ENCODE measurements at regions not wholly inside any gene's neighbourhood (a gene's known extent, or its start where the extent isn't known, plus 50 kb on each side); places are given as distances from the start of the nearest gene placed in this dataset.
A peak's percentile ranks its signal among the peaks of the same experiment; 100 is the strongest.

DNA sequence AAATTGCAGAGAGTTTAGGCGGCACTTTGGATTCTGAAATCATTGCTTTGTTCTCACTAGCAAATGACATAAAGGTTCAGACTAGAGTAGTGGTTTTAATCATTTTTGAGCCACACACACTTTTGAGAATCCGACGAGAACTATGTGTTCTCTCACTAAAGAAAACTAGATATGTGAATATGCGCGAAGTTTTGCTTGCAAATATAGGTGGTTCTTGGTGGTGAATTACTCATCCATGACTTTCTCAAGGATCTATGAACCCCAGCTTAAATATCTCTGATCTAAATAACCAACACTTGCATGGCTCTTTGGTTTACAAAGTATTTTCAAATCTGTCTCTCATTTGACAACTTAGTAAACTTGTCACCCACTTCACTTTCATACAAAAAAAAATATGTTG is 54.8 kb downstream of the NOG start:
- DNase-seq = no peak

- no peak for DNase-seq
These were observed 55.3 kb downstream of the NOG start for GRCh38 chr17:56648806-56649205.

GRCh38 chr17:56652628-56653027 is 59.1 kb downstream of the NOG start:
- no peak for DNase-seq

- peak in 3 of 4 experiments; percentile 12 to 23 (median 22) for DNase-seq
These were observed 60.4 kb downstream of the NOG start for GRCh38 chr17:56653877-56654276.

DNA sequence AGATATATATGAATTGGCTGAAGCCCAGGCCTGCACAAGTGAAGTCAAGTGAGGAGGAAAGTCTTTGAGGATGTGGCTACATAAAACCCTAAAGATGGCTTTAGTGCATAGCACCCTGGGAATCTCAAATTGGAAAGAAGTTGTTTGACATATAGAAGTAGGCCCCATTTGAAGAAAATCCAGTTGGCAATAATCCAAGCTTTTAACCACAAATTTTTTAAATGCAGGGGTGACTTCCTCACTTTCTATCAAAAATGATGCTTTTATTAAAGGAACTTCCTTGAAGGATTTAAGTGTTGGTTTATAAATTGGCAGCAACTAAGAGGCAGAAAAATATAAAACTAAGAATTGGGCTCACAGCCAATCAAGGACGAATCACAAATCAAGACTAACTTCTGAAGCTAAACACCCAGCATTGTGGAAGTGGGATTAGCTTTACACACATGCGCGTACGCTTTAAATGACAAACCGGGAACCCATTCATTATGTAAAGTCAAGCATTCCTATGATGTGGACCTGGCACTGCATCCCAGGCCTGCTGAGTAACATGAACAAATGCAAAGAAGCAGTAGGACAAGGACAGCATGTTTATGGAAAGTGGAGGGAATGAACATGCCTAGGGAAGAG is 63.3 kb downstream of the NOG start:
- DNase-seq = no peak

- no peak for DNase-seq
These were observed 65.1 kb downstream of the NOG start for GRCh38 chr17:56658648-56659047.

DNA sequence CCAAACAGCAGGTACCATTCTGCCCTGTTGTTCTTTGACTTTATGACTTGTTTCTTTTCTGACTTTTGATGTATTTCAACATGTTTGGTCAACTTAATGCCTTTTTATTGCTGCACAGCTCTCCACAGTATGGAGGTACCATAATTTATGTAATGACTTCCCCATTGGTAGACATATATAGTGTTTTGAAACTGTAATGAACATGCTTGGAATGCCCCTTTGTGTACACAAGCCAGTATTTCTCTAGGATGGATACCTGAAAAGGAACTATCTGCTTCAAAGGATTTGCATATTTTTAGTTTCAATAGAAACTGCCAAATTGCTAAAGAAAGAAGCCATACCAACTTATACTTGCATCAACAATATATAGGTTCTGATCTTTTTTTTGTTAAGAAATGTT is 66.1 kb downstream of the NOG start:
- no peak for DNase-seq

- DNase-seq = no peak
These were observed 68.4 kb downstream of the NOG start for GRCh38 chr17:56661906-56662305.

GRCh38 chr17:56665864-56666263 is 72.4 kb downstream of the NOG start:
- DNase-seq = no peak

DNA sequence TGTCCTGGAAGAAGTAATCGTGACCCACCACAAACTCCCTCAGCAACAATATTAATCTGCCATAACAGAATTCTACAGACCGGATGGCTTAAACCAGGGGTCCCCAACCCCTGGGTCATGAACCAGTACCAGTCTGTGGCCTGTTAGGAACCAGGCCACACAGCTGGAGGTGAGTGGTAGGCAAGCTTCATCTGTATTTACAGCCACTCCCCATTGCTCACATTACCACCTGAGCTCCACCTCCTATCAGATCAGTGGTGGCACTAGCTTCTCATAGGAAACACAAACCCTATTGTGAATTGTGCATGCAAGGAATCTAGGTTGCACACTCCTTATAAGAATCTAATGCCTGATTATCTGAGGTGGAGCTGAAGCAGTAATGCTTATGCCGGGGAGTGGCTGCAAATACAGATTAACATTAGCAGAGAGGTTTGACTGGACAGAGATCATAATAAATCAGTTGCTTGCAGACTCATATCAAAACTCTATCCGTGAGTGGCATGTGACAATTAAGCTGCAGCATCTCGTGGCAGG is 74.5 kb downstream of the NOG start:
- DNase-seq = no peak

GRCh38 chr17:56672195-56672594 is 78.7 kb downstream of the NOG start:
- DNase-seq = no peak

- no peak for DNase-seq
These were observed 81.0 kb downstream of the NOG start for GRCh38 chr17:56674401-56674925.

- DNase-seq = no peak
These were observed 82.6 kb downstream of the NOG start for GRCh38 chr17:56675876-56676660.

GRCh38 chr17:56676810-56677209 is 83.3 kb downstream of the NOG start:
- no peak for DNase-seq

DNA sequence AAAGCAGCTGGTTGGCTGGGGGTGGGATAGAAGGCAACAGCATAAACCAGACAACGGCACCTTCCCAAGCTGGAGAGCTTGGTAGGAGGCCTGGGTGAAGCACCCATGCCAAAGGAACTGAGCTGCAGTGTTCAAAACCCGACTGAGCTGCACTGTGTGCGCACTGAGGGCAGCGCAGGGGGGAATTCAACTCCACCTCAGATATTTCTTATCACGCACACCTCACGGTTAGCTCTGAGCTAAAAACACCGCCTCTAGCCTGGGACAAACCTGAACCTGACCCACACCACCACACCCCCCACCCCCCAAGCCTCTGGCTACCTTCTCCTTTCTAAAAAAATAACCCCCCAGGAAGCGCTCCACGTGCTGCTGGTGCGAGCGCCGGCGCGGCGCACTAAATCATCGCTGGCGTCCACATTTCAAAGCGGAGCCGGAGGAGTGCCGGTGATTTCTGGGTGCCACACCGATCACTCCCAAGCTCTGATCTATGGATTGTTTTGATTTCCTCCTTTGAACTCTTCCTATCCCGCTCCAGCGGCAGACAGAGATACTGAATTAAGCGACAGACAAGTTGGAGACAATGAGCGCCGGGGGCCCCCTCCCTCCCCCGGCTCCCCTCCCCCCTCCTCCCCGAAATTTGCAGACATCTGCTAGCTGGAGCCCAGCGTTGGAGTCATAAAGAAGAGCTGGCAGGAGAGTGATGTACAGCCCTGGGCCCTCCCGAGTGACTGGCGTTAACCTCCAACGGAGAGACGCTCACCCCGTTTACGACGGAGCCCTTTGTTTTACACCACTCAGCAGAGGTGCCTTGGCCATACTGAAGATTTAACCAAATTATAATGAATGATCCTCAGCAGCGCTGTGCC is 85.0 kb downstream of the NOG start:
- no peak for DNase-seq

DNA sequence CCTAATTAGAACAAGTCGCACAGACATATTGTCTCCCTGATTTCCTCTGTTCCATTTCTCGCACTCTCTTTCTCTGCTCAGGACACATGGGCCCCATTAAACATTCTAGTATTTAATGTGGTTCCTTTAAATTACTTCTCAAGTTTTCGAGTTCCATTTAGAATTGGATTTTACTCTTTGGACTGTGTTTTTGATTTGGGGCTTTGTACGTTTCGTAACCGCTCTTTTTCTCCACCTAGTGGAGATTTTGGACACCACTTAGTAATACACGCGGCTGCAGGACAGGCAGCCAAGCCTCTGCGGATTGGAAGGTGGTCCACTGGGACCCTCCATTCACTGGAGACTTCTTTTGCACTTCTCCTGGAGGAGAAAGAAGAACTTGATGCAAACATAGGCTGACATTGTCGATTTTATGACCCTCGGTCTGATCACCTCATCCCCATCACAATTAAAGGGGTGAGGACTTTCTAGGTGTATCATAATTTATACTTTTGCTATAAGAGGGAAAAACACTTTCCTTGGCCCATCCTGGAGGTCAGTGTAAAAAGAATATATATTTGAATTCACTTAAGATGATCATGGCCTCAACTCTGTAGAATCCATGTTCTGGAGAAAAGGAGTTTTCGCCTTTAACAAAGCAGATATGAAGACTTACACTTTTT is 85.7 kb downstream of the NOG start:
- DNase-seq = no peak

DNA sequence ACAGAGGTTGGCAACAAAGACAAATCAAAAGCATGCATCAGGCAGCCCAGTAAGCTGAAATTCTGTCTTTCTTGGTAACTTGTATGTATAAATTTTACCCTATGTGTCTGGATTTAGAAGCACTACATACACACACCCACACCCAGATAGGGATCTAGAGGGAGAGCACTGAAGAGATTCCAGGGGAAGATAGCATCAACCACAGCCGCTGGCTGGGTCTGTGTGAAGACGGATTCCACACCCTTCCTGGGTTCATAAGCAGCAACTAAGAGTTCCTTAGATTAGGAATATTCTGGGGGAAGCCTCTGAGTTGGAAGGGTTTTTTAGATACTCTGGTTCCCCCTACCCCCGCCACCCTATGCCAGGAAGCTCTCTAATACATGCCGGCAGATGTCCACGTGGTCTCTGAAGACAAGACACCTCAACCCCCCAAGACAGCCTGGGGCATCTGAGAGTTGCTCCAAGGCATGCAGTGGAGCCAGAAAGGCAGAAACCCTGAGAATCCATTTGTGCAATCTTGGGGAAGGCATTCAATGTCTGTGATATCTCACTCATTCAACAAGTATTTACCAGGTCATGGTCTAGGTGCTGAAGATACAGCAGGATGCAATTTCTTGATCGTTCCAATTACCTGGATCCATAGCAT is 86.4 kb downstream of the NOG start:
- DNase-seq = no peak

- no peak for DNase-seq
These were observed 87.2 kb downstream of the NOG start for GRCh38 chr17:56680676-56681075.

DNA sequence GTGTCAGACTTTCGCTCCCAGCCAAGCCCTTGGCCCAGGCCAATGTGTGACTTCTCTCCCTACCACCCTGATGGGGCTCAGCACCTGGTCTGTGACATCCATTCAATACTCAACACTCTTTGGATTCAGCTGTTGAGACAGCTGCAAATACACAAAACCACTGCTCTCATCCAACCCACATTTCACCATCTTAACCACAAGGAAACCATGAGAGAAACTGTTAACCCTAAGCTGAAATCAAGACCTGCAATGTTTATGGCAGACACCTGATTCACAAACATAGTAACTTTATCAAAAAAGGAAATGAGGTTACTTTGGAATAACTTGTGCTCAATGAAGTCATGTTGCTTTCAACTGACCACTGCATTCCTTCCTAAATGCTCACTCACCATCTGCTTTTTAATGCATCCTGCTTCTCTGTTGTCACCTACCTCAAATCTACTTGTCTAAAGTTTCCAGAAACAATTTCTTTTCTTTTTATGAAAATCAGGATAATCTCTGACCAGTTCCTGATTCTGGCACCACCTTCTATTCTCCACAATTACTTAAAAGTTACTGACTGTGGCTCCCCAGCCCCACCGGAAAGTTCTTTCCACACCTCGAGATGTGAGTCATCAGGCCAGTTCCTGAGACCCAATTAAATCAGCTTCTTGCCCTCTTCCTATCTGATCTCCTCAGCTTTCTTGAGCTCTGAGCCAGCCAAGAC is 88.2 kb downstream of the NOG start:
- no peak for DNase-seq

DNA sequence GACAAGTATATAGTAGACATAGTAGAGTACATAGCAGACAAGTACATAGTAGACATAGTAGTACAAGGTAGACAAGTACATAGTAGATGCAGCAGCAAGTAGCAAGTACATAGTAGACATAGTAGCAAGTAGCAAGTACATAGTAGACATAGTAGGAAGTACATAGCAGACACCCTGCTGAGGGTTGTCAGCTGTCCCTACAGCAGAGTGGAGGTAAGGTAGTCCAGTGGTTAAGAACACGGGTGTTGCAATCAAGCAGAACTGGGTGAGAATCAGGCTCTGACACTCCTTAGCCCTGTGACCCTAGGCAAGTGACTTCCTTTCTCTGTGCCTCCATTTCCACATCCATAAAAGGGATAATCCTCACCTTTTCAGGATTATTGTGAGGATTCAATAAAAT is 94.7 kb downstream of the NOG start:
- DNase-seq = no peak

Measured in activated naive CD4-positive, alpha-beta T cell (primary cell).